HG02763 (cell line): ENCODE measurements at regions not wholly inside any gene's neighbourhood (a gene's known extent, or its start where the extent isn't known, plus 50 kb on each side); places are given as distances from the start of the nearest gene placed in this dataset.

Experiments used
- ATAC-seq: cut with Tn5 transposase; IDR thresholded peaks from one replicate; pipeline ENCODE4 v1.9.1; 2021; ENCODE audit warnings: mild to moderate bottlenecking, moderate library complexity; ENCODE audit not compliant: unreplicated experiment

- no peak for ATAC-seq
These were observed 853.2 kb downstream of the SORCS3 start for GRCh38 chr10:105494303-105494702.

- no peak for ATAC-seq
These were observed 832.1 kb downstream of the SORCS3 start for GRCh38 chr10:105473170-105473569.

- ATAC-seq, result no peak
These were observed 827.7 kb downstream of the SORCS3 start for GRCh38 chr10:105468759-105469158.

- no peak for ATAC-seq
These were observed 825.4 kb downstream of the SORCS3 start for GRCh38 chr10:105466521-105466920.

GRCh38 chr10:105434970-105435369, 793.9 kb downstream of the SORCS3 start:
- no peak for ATAC-seq

GRCh38 chr10:105413997-105414396, 772.9 kb downstream of the SORCS3 start:
- ATAC-seq, result no peak

GRCh38 chr10:105409370-105409769, 768.3 kb downstream of the SORCS3 start:
- ATAC-seq, result no peak

GRCh38 chr10:105406488-105406887, 765.4 kb downstream of the SORCS3 start:
- no peak for ATAC-seq

- no peak for ATAC-seq
These were observed 757.1 kb downstream of the SORCS3 start for GRCh38 chr10:105398202-105398601.

- ATAC-seq, result no peak
These were observed 750.7 kb downstream of the SORCS3 start for GRCh38 chr10:105391670-105392351.

GRCh38 chr10:105387971-105388370, 746.9 kb downstream of the SORCS3 start:
- no peak for ATAC-seq

GRCh38 chr10:105383978-105384377, 742.9 kb downstream of the SORCS3 start:
- no peak for ATAC-seq

GRCh38 chr10:105370692-105371091, 729.6 kb downstream of the SORCS3 start:
- ATAC-seq, result no peak

GRCh38 chr10:105359708-105360107, 718.6 kb downstream of the SORCS3 start:
- ATAC-seq, result no peak

- ATAC-seq, result no peak
These were observed 717.8 kb downstream of the SORCS3 start for GRCh38 chr10:105358911-105359310.

GRCh38 chr10:105356626-105357025, 715.5 kb downstream of the SORCS3 start:
- ATAC-seq, result no peak

- ATAC-seq, result no peak
These were observed 712.9 kb downstream of the SORCS3 start for GRCh38 chr10:105354010-105354409.

- ATAC-seq, result no peak
These were observed 711.7 kb downstream of the SORCS3 start for GRCh38 chr10:105352827-105353226.

- no peak for ATAC-seq
These were observed 711.2 kb downstream of the SORCS3 start for GRCh38 chr10:105352281-105352680.

- no peak for ATAC-seq
These were observed 710.1 kb downstream of the SORCS3 start for GRCh38 chr10:105351187-105351586.

- ATAC-seq, result no peak
These were observed 706.4 kb downstream of the SORCS3 start for GRCh38 chr10:105347487-105347886.

- ATAC-seq, result no peak
These were observed 701.5 kb downstream of the SORCS3 start for GRCh38 chr10:105342606-105343005.

GRCh38 chr10:105339669-105340068, 698.6 kb downstream of the SORCS3 start:
- no peak for ATAC-seq
